ENCODE measurements at regions not wholly inside any gene's neighbourhood (a gene's known extent, or its start where the extent isn't known, plus 50 kb on each side); places are given as distances from the start of the nearest gene placed in this dataset.

- DNase-seq (ENCODE audit: low read depth in 2 of 3, low spot score in 2 of 3) = no peak
These were observed 209.4 kb upstream of the CIBAR2 start for GRCh38 chr16:85321509-85322271.

- no peak for DNase-seq (ENCODE audit: low read depth in 2 of 3, low spot score in 2 of 3)
These were observed 211.1 kb upstream of the CIBAR2 start for GRCh38 chr16:85323230-85323960.

- DNase-seq (ENCODE audit: low read depth in 2 of 3, low spot score in 2 of 3) = no peak
These were observed 211.6 kb upstream of the CIBAR2 start for GRCh38 chr16:85323961-85324253.

- no peak for DNase-seq (ENCODE audit: low read depth in 2 of 3, low spot score in 2 of 3)
These were observed 212.2 kb upstream of the CIBAR2 start for GRCh38 chr16:85324488-85324887.

GRCh38 chr16:85326113-85326793, 214.0 kb upstream of the CIBAR2 start:
- no peak for DNase-seq (ENCODE audit: low read depth in 2 of 3, low spot score in 2 of 3)

GRCh38 chr16:85326794-85327181, 214.5 kb upstream of the CIBAR2 start:
- no peak for DNase-seq (ENCODE audit: low read depth in 2 of 3, low spot score in 2 of 3)

- no peak for DNase-seq (ENCODE audit: low read depth in 2 of 3, low spot score in 2 of 3)
These were observed 215.7 kb upstream of the CIBAR2 start for GRCh38 chr16:85327731-85328675.

GRCh38 chr16:85328676-85329058, 216.4 kb upstream of the CIBAR2 start:
- DNase-seq (ENCODE audit: low read depth in 2 of 3, low spot score in 2 of 3) = no peak

- no peak for DNase-seq (ENCODE audit: low read depth in 2 of 3, low spot score in 2 of 3)
These were observed 217.0 kb upstream of the CIBAR2 start for GRCh38 chr16:85329059-85329812.

GRCh38 chr16:85330006-85330693, 217.9 kb upstream of the CIBAR2 start:
- DNase-seq (ENCODE audit: low read depth in 2 of 3, low spot score in 2 of 3) = no peak

GRCh38 chr16:85330694-85331188, 218.5 kb upstream of the CIBAR2 start:
- DNase-seq (ENCODE audit: low read depth in 2 of 3, low spot score in 2 of 3) = no peak

GRCh38 chr16:85331688-85332087, 219.4 kb upstream of the CIBAR2 start:
- no peak for DNase-seq (ENCODE audit: low read depth in 2 of 3, low spot score in 2 of 3)

- DNase-seq (ENCODE audit: low read depth in 2 of 3, low spot score in 2 of 3) = no peak
These were observed 219.9 kb upstream of the CIBAR2 start for GRCh38 chr16:85332175-85332574.

GRCh38 chr16:85333337-85333736, 221.1 kb upstream of the CIBAR2 start:
- no peak for DNase-seq (ENCODE audit: low read depth in 2 of 3, low spot score in 2 of 3)

- no peak for DNase-seq (ENCODE audit: low read depth in 2 of 3, low spot score in 2 of 3)
These were observed 221.7 kb upstream of the CIBAR2 start for GRCh38 chr16:85333744-85334640.

- peak in 1 of 3 experiments; percentile 17 for DNase-seq (ENCODE audit: low read depth in 2 of 3, low spot score in 2 of 3)
These were observed 222.7 kb upstream of the CIBAR2 start for GRCh38 chr16:85334718-85335583.

GRCh38 chr16:85335584-85336491, 223.6 kb upstream of the CIBAR2 start:
- DNase-seq (ENCODE audit: low read depth in 2 of 3, low spot score in 2 of 3) = no peak

Measured in activated CD8-positive, alpha-beta memory T cell treated with anti-CD3 and anti-CD28 coated beads for 48 hours (primary cell).